GM23338 (cell line): ENCODE measurements at regions not wholly inside any gene's neighbourhood (a gene's known extent, or its start where the extent isn't known, plus 50 kb on each side); places are given as distances from the start of the nearest gene placed in this dataset.

ENCODE experiments used
- ATAC-seq: fragments of 200-7000 bp; cut with Tn5 transposase; 3 replicates; pipeline ENCODE4 v1.9.1; 2020
- DNase-seq: peaks from one replicate; pipeline ENCODE4 v3.0.0-alpha.2; 2015; ENCODE audit warnings: low spot score
- H2AFZ ChIP-seq: fragments of 200-600 bp; sonication (generic); 2 replicates; pipeline ENCODE4 v1.8.0; 2016; ENCODE audit warnings: antibody characterized with exemption, mild to moderate bottlenecking, moderate library complexity
- H3F3A ChIP-seq: fragments of 200-600 bp; sonication (generic); replicated peaks from 2 replicates; pipeline ENCODE4 v1.8.0; 2017; ENCODE audit warnings: antibody characterized with exemption, mixed run types, low read depth
- H3K27ac ChIP-seq: fragments of 200-600 bp; sonication (generic); 2 replicates; pipeline ENCODE4 v1.6.1; 2016; ENCODE audit warnings: low read depth
- H3K27me3 ChIP-seq: fragments of 200-600 bp; sonication (generic); 2 replicates; pipeline ENCODE4 v1.8.0; 2016; ENCODE audit warnings: mild to moderate bottlenecking, mixed run types, moderate library complexity; ENCODE audit not compliant: insufficient read depth
- H3K36me3 ChIP-seq: fragments of 200-600 bp; sonication (generic); 2 replicates; pipeline ENCODE4 v1.8.0; 2016; ENCODE audit warnings: mild to moderate bottlenecking; ENCODE audit not compliant: insufficient read depth
- H3K4me1 ChIP-seq: fragments of 200-600 bp; sonication (generic); 2 replicates; pipeline ENCODE4 v1.8.0; 2016; ENCODE audit warnings: mild to moderate bottlenecking, moderate library complexity; ENCODE audit not compliant: insufficient read depth
- H3K4me2 ChIP-seq: fragments of 200-600 bp; sonication (generic); 2 replicates; pipeline ENCODE4 v1.7.1; 2017; ENCODE audit warnings: mixed run types
- H3K4me3 ChIP-seq: fragments of 200-600 bp; sonication (generic); 2 replicates; pipeline ENCODE4 v1.6.1; 2016; ENCODE audit warnings: mixed run types
- H3K79me2 ChIP-seq: fragments of 200-600 bp; sonication (generic); replicated peaks from 2 replicates; pipeline ENCODE4 v1.8.0; 2017; ENCODE audit warnings: mild to moderate bottlenecking; ENCODE audit not compliant: insufficient read depth
- H3K9me2 ChIP-seq: fragments of 200-600 bp; sonication (generic); 2 replicates; pipeline ENCODE4 v1.8.0; 2017; ENCODE audit not compliant: insufficient read depth
- H4K20me1 ChIP-seq: fragments of 200-600 bp; sonication (generic); replicated peaks from 2 replicates; pipeline ENCODE4 v1.8.0; 2017; ENCODE audit warnings: mild to moderate bottlenecking; ENCODE audit not compliant: insufficient read depth
- H3K27ac Mint-ChIP-seq: 2 replicates; pipeline ENCODE4 v1.8.0; 2020; ENCODE audit warnings: inconsistent platforms, mild to moderate bottlenecking, moderate library complexity, mixed read lengths
- H3K27me3 Mint-ChIP-seq: 3 replicates; pipeline ENCODE4 v1.8.0; 2022; ENCODE audit warnings: low read depth, mild to moderate bottlenecking, moderate library complexity, mixed read lengths, inconsistent platforms; ENCODE audit not compliant: insufficient read depth, poor library complexity
- H3K36me3 Mint-ChIP-seq: 3 replicates; pipeline ENCODE4 v1.8.0; 2021; ENCODE audit warnings: low read depth, mild to moderate bottlenecking, inconsistent platforms, moderate library complexity, mixed read lengths
- H3K4me1 Mint-ChIP-seq: 3 replicates; pipeline ENCODE4 v1.8.0; 2020; ENCODE audit warnings: mild to moderate bottlenecking, inconsistent platforms, mixed read lengths
- H3K4me3 Mint-ChIP-seq: 3 replicates; pipeline ENCODE4 v1.8.0; 2021; ENCODE audit warnings: moderate library complexity, mild to moderate bottlenecking, inconsistent platforms, mixed read lengths
- H3K9me3 Mint-ChIP-seq: 3 replicates; pipeline ENCODE4 v1.8.0; 2020; ENCODE audit warnings: moderate library complexity, mild to moderate bottlenecking, inconsistent platforms, mixed read lengths
- CREB1 ChIP-seq: fragments of 250-450 bp; sonication (Bioruptor Pico); IDR thresholded peaks from 2 replicates; pipeline ENCODE4 v1.5.0; 2020; ENCODE audit warnings: low read depth, mild to moderate bottlenecking, moderate library complexity
- EZH2 ChIP-seq: fragments of 200-600 bp; sonication (generic); IDR thresholded peaks from one replicate; pipeline ENCODE4 v1.8.0; 2017; ENCODE audit warnings: antibody characterized with exemption, mild to moderate bottlenecking, low read depth; ENCODE audit not compliant: unreplicated experiment
- EZH2phosphoT487 ChIP-seq: fragments of 200-600 bp; sonication (generic); IDR thresholded peaks from one replicate; pipeline ENCODE4 v1.8.1; 2018; ENCODE audit warnings: antibody characterized with exemption; ENCODE audit not compliant: unreplicated experiment
- JUNB ChIP-seq: IDR thresholded peaks from one replicate; pipeline ENCODE4 v1.6.1; 2016; ENCODE audit warnings: antibody characterized with exemption; ENCODE audit not compliant: unreplicated experiment
- NANOG ChIP-seq: IDR thresholded peaks from 2 replicates; pipeline ENCODE4 v1.6.1; 2016; ENCODE audit warnings: antibody characterized with exemption, borderline replicate concordance
- STAT1 ChIP-seq: IDR thresholded peaks from one replicate; pipeline ENCODE4 v1.6.1; 2016; ENCODE audit warnings: antibody characterized with exemption; ENCODE audit not compliant: unreplicated experiment
- ZNF331 ChIP-seq: fragments of 250-450 bp; sonication (Bioruptor Pico); IDR thresholded peaks from 2 replicates; pipeline ENCODE4 v1.5.0; 2020; ENCODE audit warnings: low read depth, mild to moderate bottlenecking, moderate library complexity
- TF ChIP-seq, protein P1 (sequence below): IDR thresholded peaks from one replicate; pipeline ENCODE4 v1.6.1; 2018; ENCODE audit warnings: antibody characterized with exemption; ENCODE audit not compliant: unreplicated experiment
- TF ChIP-seq, protein P2 (sequence below): fragments of 250-450 bp; sonication (Bioruptor Pico); IDR thresholded peaks from 2 replicates; pipeline ENCODE4 v1.5.0; 2020; ENCODE audit warnings: mild to moderate bottlenecking, moderate library complexity

DNA sequence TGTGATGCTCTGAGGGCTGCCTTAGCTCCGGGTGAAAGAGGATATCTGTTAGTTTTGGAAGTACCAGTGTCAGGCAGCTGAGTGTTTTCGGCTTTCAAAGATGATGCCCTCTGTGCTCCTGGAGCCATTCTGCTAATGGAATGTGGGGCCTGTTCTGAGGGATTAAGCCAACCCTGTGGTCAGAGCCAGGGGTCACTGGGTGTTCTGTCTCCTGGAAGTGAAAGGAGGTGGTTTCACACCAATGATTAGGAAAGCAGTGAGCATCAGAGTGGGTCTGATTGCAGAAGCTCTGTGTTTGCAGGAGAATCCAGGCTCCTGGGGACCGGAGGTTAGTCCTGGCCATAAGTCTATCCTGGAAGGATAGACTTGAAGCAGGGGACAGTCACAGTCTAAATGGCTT is 94.6 kb downstream of the UQCRFS1 start:
- Mint-ChIP-seq H3K27ac (no peak overlapping the region), H3K9me3 (peaks cover 10% of the 10 kb centered on the region), H3K4me3 (no peak overlapping the region), H3K36me3 (peaks cover 3% of the 10 kb centered on the region), H3K27me3 (peaks cover 4% of the 10 kb centered on the region), H3K4me1 (no peaks in the 10 kb centered on the region)
- Histone ChIP-seq H4K20me1 (no peaks in the 10 kb centered on the region), H3K79me2 (no peaks in the 10 kb centered on the region), H3K4me3 (no peak overlapping the region), H3K27me3 (no peaks in the 10 kb centered on the region), H3K9me2 (no peaks in the 10 kb centered on the region), H3K4me1 (no peaks in the 10 kb centered on the region), H3K27ac (no peak overlapping the region), H3K4me2 (no peak overlapping the region), H2AFZ (no peak overlapping the region), H3F3A (no peaks in the 10 kb centered on the region), H3K36me3 (no peaks in the 10 kb centered on the region)
- ATAC-seq, result no peak
- DNase-seq, result no peak
- TF ChIP-seq NANOG (no peak), CREB1 (CRISPR knock-in tag) (no peak), JUNB (no peak), EZH2phosphoT487 (no peak)

DNA sequence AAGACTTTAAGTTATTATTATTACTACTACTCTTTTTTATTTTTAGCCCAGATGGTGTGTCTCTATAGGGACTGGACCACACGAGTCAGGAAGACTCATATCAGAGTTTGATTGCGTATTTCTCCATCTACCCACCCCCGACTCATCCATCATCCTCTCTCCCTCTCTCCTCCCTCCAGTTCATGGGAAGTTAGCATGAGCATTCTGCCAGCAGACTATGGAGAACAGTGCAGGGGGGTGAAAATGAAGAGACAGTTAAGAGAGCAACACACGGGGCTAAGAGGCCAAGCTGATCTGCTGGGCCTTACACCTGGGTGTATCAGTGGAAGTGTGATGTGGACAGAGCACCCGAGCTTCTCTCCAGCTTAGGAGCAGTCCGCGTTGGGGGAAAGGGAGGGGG is 95.0 kb downstream of the UQCRFS1 start:
- DNase-seq (no peak), ATAC-seq (no peak)
- Mint-ChIP-seq H3K36me3 (peaks cover under 1% of the 10 kb centered on the region), H3K4me3 (no peak overlapping the region), H3K4me1 (no peaks in the 10 kb centered on the region), H3K27ac (no peak overlapping the region), H3K9me3 (peaks cover 6% of the 10 kb centered on the region), H3K27me3 (peaks cover 4% of the 10 kb centered on the region)
- Histone ChIP-seq H3F3A (no peaks in the 10 kb centered on the region), H3K4me2 (no peak overlapping the region), H3K36me3 (no peaks in the 10 kb centered on the region), H3K9me2 (no peaks in the 10 kb centered on the region), H3K27ac (no peak overlapping the region), H3K4me3 (no peak overlapping the region), H4K20me1 (no peaks in the 10 kb centered on the region), H3K79me2 (no peaks in the 10 kb centered on the region), H3K4me1 (no peaks in the 10 kb centered on the region), H3K27me3 (no peaks in the 10 kb centered on the region), H2AFZ (no peak overlapping the region)
- TF ChIP-seq EZH2, result no peak
- TF ChIP-seq EZH2phosphoT487, result no peak
- no peak for TF ChIP-seq ZNF331 (CRISPR knock-in tag)
- TF ChIP-seq, protein P1, sequence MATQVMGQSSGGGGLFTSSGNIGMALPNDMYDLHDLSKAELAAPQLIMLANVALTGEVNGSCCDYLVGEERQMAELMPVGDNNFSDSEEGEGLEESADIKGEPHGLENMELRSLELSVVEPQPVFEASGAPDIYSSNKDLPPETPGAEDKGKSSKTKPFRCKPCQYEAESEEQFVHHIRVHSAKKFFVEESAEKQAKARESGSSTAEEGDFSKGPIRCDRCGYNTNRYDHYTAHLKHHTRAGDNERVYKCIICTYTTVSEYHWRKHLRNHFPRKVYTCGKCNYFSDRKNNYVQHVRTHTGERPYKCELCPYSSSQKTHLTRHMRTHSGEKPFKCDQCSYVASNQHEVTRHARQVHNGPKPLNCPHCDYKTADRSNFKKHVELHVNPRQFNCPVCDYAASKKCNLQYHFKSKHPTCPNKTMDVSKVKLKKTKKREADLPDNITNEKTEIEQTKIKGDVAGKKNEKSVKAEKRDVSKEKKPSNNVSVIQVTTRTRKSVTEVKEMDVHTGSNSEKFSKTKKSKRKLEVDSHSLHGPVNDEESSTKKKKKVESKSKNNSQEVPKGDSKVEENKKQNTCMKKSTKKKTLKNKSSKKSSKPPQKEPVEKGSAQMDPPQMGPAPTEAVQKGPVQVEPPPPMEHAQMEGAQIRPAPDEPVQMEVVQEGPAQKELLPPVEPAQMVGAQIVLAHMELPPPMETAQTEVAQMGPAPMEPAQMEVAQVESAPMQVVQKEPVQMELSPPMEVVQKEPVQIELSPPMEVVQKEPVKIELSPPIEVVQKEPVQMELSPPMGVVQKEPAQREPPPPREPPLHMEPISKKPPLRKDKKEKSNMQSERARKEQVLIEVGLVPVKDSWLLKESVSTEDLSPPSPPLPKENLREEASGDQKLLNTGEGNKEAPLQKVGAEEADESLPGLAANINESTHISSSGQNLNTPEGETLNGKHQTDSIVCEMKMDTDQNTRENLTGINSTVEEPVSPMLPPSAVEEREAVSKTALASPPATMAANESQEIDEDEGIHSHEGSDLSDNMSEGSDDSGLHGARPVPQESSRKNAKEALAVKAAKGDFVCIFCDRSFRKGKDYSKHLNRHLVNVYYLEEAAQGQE, result no peak
- TF ChIP-seq STAT1, result no peak
- TF ChIP-seq CREB1 (CRISPR knock-in tag), result no peak
- TF ChIP-seq, protein P2, sequence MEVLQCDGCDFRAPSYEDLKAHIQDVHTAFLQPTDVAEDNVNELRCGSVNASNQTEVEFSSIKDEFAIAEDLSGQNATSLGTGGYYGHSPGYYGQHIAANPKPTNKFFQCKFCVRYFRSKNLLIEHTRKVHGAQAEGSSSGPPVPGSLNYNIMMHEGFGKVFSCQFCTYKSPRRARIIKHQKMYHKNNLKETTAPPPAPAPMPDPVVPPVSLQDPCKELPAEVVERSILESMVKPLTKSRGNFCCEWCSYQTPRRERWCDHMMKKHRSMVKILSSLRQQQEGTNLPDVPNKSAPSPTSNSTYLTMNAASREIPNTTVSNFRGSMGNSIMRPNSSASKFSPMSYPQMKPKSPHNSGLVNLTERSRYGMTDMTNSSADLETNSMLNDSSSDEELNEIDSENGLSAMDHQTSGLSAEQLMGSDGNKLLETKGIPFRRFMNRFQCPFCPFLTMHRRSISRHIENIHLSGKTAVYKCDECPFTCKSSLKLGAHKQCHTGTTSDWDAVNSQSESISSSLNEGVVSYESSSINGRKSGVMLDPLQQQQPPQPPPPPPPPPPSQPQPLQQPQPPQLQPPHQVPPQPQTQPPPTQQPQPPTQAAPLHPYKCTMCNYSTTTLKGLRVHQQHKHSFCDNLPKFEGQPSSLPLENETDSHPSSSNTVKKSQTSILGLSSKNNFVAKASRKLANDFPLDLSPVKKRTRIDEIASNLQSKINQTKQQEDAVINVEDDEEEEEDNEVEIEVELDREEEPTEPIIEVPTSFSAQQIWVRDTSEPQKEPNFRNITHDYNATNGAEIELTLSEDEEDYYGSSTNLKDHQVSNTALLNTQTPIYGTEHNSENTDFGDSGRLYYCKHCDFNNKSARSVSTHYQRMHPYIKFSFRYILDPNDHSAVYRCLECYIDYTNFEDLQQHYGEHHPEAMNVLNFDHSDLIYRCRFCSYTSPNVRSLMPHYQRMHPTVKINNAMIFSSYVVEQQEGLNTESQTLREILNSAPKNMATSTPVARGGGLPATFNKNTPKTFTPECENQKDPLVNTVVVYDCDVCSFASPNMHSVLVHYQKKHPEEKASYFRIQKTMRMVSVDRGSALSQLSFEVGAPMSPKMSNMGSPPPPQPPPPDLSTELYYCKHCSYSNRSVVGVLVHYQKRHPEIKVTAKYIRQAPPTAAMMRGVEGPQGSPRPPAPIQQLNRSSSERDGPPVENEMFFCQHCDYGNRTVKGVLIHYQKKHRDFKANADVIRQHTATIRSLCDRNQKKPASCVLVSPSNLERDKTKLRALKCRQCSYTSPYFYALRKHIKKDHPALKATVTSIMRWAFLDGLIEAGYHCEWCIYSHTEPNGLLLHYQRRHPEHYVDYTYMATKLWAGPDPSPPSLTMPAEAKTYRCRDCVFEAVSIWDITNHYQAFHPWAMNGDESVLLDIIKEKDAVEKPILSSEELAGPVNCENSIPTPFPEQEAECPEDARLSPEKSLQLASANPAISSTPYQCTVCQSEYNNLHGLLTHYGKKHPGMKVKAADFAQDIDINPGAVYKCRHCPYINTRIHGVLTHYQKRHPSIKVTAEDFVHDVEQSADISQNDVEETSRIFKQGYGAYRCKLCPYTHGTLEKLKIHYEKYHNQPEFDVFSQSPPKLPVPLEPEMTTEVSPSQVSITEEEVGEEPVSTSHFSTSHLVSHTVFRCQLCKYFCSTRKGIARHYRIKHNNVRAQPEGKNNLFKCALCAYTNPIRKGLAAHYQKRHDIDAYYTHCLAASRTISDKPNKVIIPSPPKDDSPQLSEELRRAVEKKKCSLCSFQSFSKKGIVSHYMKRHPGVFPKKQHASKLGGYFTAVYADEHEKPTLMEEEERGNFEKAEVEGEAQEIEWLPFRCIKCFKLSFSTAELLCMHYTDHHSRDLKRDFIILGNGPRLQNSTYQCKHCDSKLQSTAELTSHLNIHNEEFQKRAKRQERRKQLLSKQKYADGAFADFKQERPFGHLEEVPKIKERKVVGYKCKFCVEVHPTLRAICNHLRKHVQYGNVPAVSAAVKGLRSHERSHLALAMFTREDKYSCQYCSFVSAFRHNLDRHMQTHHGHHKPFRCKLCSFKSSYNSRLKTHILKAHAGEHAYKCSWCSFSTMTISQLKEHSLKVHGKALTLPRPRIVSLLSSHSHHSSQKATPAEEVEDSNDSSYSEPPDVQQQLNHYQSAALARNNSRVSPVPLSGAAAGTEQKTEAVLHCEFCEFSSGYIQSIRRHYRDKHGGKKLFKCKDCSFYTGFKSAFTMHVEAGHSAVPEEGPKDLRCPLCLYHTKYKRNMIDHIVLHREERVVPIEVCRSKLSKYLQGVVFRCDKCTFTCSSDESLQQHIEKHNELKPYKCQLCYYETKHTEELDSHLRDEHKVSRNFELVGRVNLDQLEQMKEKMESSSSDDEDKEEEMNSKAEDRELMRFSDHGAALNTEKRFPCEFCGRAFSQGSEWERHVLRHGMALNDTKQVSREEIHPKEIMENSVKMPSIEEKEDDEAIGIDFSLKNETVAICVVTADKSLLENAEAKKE (CRISPR knock-in tag), result no peak
